ENCODE measurements at regions not wholly inside any gene's neighbourhood (a gene's known extent, or its start where the extent isn't known, plus 50 kb on each side); places are given as distances from the start of the nearest gene placed in this dataset.

GRCh38 chr10:2850202-2850601, 217.1 kb upstream of the PFKP start:
- Histone ChIP-seq H2AFZ (replicated peaks; ENCODE audit: low read length, poor library complexity) (no peak overlapping the region), H3K27ac (ENCODE audit: insufficient read depth, low read length) (no peak overlapping the region), H2AK5ac (ENCODE audit: low read depth, low read length) (no peak overlapping the region), H2BK120ac (ENCODE audit: low read depth, low read length) (no peak overlapping the region), H3K56ac (ENCODE audit: extremely low read depth, insufficient read depth, low read length) (no peak overlapping the region), H3K27me3 (ENCODE audit: control insufficient read depth, insufficient read depth, low read length) (no peaks in the 10 kb centered on the region), H2BK15ac (ENCODE audit: low read depth, low read length) (no peak overlapping the region), H3K4ac (ENCODE audit: low read depth, low read length) (no peak overlapping the region), H2BK20ac (ENCODE audit: low read depth, low read length) (no peak overlapping the region), H2AK9ac (replicated peaks; ENCODE audit: low read depth, low read length, poor library complexity) (no peak overlapping the region), H3K4me1 (ENCODE audit: control insufficient read depth, insufficient read depth, low read length) (no peaks in the 10 kb centered on the region), H3K9me1 (ENCODE audit: insufficient read depth, low read length) (no peaks in the 10 kb centered on the region), H4K91ac (ENCODE audit: insufficient read depth, low read depth, low read length) (no peak overlapping the region), H3K14ac (replicated peaks; ENCODE audit: low read depth, low read length) (no peak overlapping the region), H3K23ac (ENCODE audit: low read depth, low read length) (no peak overlapping the region), H3K36me3 (ENCODE audit: control insufficient read depth, insufficient read depth, low read length) (no peaks in the 10 kb centered on the region), H4K8ac (ENCODE audit: low read depth in 2 of 2, low read length in 2 of 2) (no peak overlapping the region), H4K5ac (ENCODE audit: low read depth, low read length) (no peak overlapping the region), H3K9ac (ENCODE audit: low read depth, low read length) (no peak overlapping the region), H3K4me3 (ENCODE audit: insufficient read depth, low read depth, low read length) (no peak overlapping the region), H3K9me3 (ENCODE audit: control insufficient read depth, insufficient read depth, low read length) (no peaks in the 10 kb centered on the region; the same call in 1 of the 2 replicates), H2BK5ac (ENCODE audit: low read depth, low read length, poor library complexity, severe bottlenecking) (no peak overlapping the region), H3K79me1 (ENCODE audit: low read depth in 1 of 2, low read length in 2 of 2) (no peaks in the 10 kb centered on the region), H3K18ac (ENCODE audit: low read depth, low read length) (no peak overlapping the region), H3K4me2 (ENCODE audit: low read depth, low read length) (no peak overlapping the region), H4K20me1 (ENCODE audit: insufficient read depth, low read length) (no peaks in the 10 kb centered on the region)
- WGBS, 2 experiments (ENCODE audit: extremely low coverage in 2 of 2, insufficient read length in 1 of 2) = no CpG with 5 or more reads among the region's 5 CpGs
- ChIA-PET CTCF (no interaction called here), POLR2A (ENCODE audit: unreplicated experiment) (no interaction called here)
- in situ Hi-C loops (cut with MboI; ENCODE audit: low sequenced_read_pairs) = no loop called here
- DNase-seq (no peak), ATAC-seq (ENCODE audit: low read depth) (no peak)
- intact Hi-C loops (cut with micrococcal nuclease) = no loop called here
- BruUV-seq (replicated peaks) = no TSS peak
- TF ChIP-seq FOS (IDR thresholded peaks at IDR 0.05; ENCODE audit: low read depth, low read length) = no peak
- TF ChIP-seq RAD21 (IDR thresholded peaks at IDR 0.05; ENCODE audit: low read length) = no peak
- no peak for TF ChIP-seq NFE2L2 (IDR thresholded peaks at IDR 0.05; ENCODE audit: low read depth, low read length)
- no peak for TF ChIP-seq CEBPB (IDR thresholded peaks at IDR 0.05; ENCODE audit: low read depth, low read length)
- dilution Hi-C loops (cut with HindIII; ENCODE audit: low sequenced_read_pairs, unreplicated experiment) = no loop called here
